ENCODE measurements at regions not wholly inside any gene's neighbourhood (a gene's known extent, or its start where the extent isn't known, plus 50 kb on each side); places are given as distances from the start of the nearest gene placed in this dataset.

GRCh38 chr20:41927655-41928054, 309.5 kb upstream of the CHD6 start:
- TF ChIP-seq CTCF (IDR thresholded peaks at IDR 0.05; ENCODE audit: low read length) (no peak), EZH2 (IDR thresholded peaks at IDR 0.05; ENCODE audit: borderline replicate concordance, low read length) (no peak)
